GM12878 (cell line): ENCODE measurements at regions not wholly inside any gene's neighbourhood (a gene's known extent, or its start where the extent isn't known, plus 50 kb on each side); places are given as distances from the start of the nearest gene placed in this dataset.

ENCODE experiments used
- ATAC-seq: fragments of 200-7000 bp; cut with Tn5 transposase; 3 replicates; pipeline ENCODE4 v1.9.1; 2020; ENCODE audit warnings: mild to moderate bottlenecking, moderate library complexity
- BruUV-seq: library from RNA; stranded (reverse); fragments of 400-500 nt; replicated peaks from 2 replicates; lab custom pipeline; 2021; lab: Mats Ljungman, UMichigan
- CTCF ChIA-PET: fragments of 300-600 bp; sonication (Branson Sonifier 250); formaldehyde crosslinking; extraction: SDS; loops from one replicate; lab custom pipeline; 2021; ENCODE audit warnings: inconsistent platforms; lab: Yijun Ruan, JAX
- POLR2A ChIA-PET: fragments of 350-600 bp; formaldehyde crosslinking; extraction: SDS; loops from one replicate; lab custom pipeline; 2021; ENCODE audit warnings: inconsistent platforms; lab: Charles Lee
- RAD21 ChIA-PET: fragments of 300-600 bp; sonication (Branson Sonifier 250); formaldehyde crosslinking; loops from one replicate; lab custom pipeline; 2023; ENCODE audit warnings: antibody characterized with exemption; ENCODE audit not compliant: unreplicated experiment; lab: Charles Lee
- SMC1A ChIA-PET: fragments of 300-600 bp; sonication (Branson Sonifier 250); formaldehyde crosslinking; loops from one replicate; lab custom pipeline; 2023; ENCODE audit not compliant: unreplicated experiment, uncharacterized antibody; lab: Charles Lee
- DNase-seq: peaks from one replicate; pipeline ENCODE4 v3.0.0-alpha.2; 2011; ENCODE audit warnings: low read depth, low spot score
- FAIRE-seq: peaks from 3 replicates; lab custom pipeline; 2011; peaks lifted over from hg19 to GRCh38; lab: Jason Lieb, UNC
- H2AFZ ChIP-seq: 2 replicates; pipeline ENCODE4 v1.6.0; 2011; ENCODE audit warnings: low read depth, low read length, control low read depth; ENCODE audit not compliant: control insufficient read depth
- H3K27ac ChIP-seq: 2 replicates; pipeline ENCODE4 v1.5.1; 2011; ENCODE audit warnings: control low read depth; ENCODE audit not compliant: control insufficient read depth, insufficient read depth
- H3K27me3 ChIP-seq, 2 experiments: replicated peaks in 1 of 2; 2 replicates each; pipeline versions ENCODE4 v1.6.0 to v1.6.1; 2011; ENCODE audit warnings: low read length in 1 of 2; ENCODE audit not compliant: control insufficient read depth in 2 of 2, insufficient read depth in 2 of 2
- H3K36me3 ChIP-seq, 2 experiments: 2 replicates each; pipeline ENCODE4 v1.5.1; 2011; ENCODE audit warnings: low read length in 1 of 2; ENCODE audit not compliant: control insufficient read depth in 2 of 2, insufficient read depth in 2 of 2
- H3K4me1 ChIP-seq: 2 replicates; pipeline ENCODE4 v1.6.1; 2011; ENCODE audit warnings: mild to moderate bottlenecking, low read length, moderate library complexity, mixed read lengths; ENCODE audit not compliant: control insufficient read depth, insufficient read depth
- H3K4me2 ChIP-seq: 2 replicates; pipeline ENCODE4 v1.6.0; 2011; ENCODE audit warnings: control low read depth; ENCODE audit not compliant: control insufficient read depth, insufficient read depth
- H3K4me3 ChIP-seq: fragments of 200-600 bp; sonication (generic); 2 replicates; pipeline ENCODE4 v1.5.1; 2016
- H3K79me2 ChIP-seq: 2 replicates; pipeline ENCODE4 v1.6.0; 2011; ENCODE audit warnings: low read length; ENCODE audit not compliant: control insufficient read depth, insufficient read depth
- H3K9ac ChIP-seq: 2 replicates; pipeline ENCODE4 v1.8.0; 2011; ENCODE audit warnings: low read length, control low read depth, mixed read lengths; ENCODE audit not compliant: control insufficient read depth, insufficient read depth
- H3K9me3 ChIP-seq: replicated peaks from 3 replicates; pipeline ENCODE4 v1.5.1; 2011; ENCODE audit warnings: mild to moderate bottlenecking, low read length; ENCODE audit not compliant: control insufficient read depth, insufficient read depth
- H4K20me1 ChIP-seq: 2 replicates; pipeline ENCODE4 v1.6.0; 2011; ENCODE audit not compliant: control insufficient read depth, insufficient read depth
- BHLHE40 ChIP-seq, 2 experiments: fragments of 450-650 bp in 1 of 2; IDR thresholded peaks; 2 replicates each; pipeline ENCODE4 v1.6.1; 2011 to 2017; ENCODE audit warnings: low read depth in 2 of 2, borderline replicate concordance in 1 of 2, improper control_type of control experiment in 1 of 2, low read length in 1 of 2, mild to moderate bottlenecking in 1 of 2
- E2F8 ChIP-seq: fragments of 450-650 bp; IDR thresholded peaks from 2 replicates; pipeline ENCODE4 v1.6.1; 2018; ENCODE audit warnings: mild to moderate bottlenecking, low read depth, moderate library complexity; ENCODE audit not compliant: partially characterized antibody
- EZH2 ChIP-seq: IDR thresholded peaks from 2 replicates; pipeline ENCODE4 v1.6.1; 2012; ENCODE audit warnings: low read depth, mild to moderate bottlenecking, control low read depth, inconsistent platforms, low read length, borderline replicate concordance; ENCODE audit not compliant: control insufficient read depth
- KLF5 ChIP-seq: fragments of 450-650 bp; IDR thresholded peaks from 2 replicates; pipeline ENCODE4 v1.6.1; 2014; ENCODE audit warnings: mild to moderate bottlenecking; ENCODE audit not compliant: partially characterized antibody
- SREBF2 ChIP-seq: IDR thresholded peaks from 2 replicates; pipeline ENCODE4 v1.6.1; 2012; ENCODE audit warnings: mild to moderate bottlenecking, low read length
- ZNF207 ChIP-seq: fragments of 450-650 bp; IDR thresholded peaks from 2 replicates; pipeline ENCODE4 v1.6.1; 2014; ENCODE audit warnings: antibody characterized with exemption, mild to moderate bottlenecking, borderline replicate concordance
- WGBS: methylation state at CpG from one replicate; pipeline ENCODE4 v1.1.6; 2016; ENCODE audit warnings: low lambda C conversion rate; ENCODE audit not compliant: insufficient replicate concordance, insufficient coverage; ENCODE audit errors: missing lambda C conversion rate; 5-methylcytosine and 5-hydroxymethylcytosine counted together
- in situ Hi-C: fragments of 300-500 bp; cut with MboI; formaldehyde crosslinking; loops from 9 replicates; pipeline ENCODE4 v1.14.3; 2018; ENCODE audit warnings: mixed read lengths
- intact Hi-C: fragments of 100-400 bp; cut with micrococcal nuclease; formaldehyde crosslinking; loops from one replicate; pipeline ENCODE4 v1.14.2; 2022; ENCODE audit not compliant: unreplicated experiment

DNA sequence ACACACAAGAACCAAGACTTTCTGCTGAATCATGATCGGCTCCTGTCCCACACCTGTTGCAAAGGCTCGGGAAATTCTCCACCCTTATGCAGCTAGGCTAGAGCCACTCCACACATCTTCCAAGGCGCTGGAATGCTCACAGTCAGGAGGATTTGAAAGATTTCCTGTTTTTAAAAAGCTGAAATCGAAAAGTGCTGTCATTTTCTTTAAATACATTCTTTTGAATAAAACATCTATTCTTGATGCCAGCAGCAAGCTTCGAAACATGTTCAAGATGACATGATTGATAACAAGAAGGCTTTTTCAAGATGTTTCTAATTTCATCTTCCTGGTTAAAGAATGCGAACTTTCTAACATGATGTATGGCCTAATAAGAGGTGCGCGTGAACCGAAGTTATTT, 219.7 kb upstream of the CDH5 start (continued):
- no peak for TF ChIP-seq EZH2

DNA sequence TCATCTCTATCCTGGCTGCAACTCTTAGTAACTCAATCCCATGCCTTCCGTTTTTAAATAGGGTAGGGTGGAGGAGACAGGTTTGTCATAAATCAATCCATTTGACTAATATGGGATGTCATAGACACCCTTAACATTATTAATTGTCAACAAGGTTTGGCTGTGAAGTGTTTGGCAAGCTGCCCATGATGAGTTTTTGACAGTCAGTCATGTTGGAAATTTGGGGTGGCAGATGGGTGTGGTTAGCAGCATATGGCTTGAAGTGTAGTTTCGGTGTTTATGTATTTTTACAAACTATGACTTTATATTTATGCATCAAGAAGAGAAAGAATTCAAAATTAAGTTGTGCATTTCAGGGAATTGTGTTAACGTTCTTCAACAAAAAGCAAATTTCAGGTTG, 221.8 kb upstream of the CDH5 start:
- DNase-seq (no peak), FAIRE-seq (no peak)
- no peaks in the 10 kb centered on the region for H4K20me1 ChIP-seq
- no peak overlapping the region for H3K9ac ChIP-seq
- H2AFZ ChIP-seq = no peak overlapping the region
- 31% methylated on average over 3 of the region's 3 CpGs for WGBS
- no TSS peak for BruUV-seq
- no peak overlapping the region for H3K4me3 ChIP-seq
- no peak overlapping the region for H3K27ac ChIP-seq
- H3K4me2 ChIP-seq = no peak overlapping the region
- TF ChIP-seq KLF5 (no peak), E2F8 (no peak), SREBF2 (no peak), ZNF207 (no peak), BHLHE40 (IDR thresholded peaks at IDR 0.05; ENCODE audit: borderline replicate concordance in 1 of 2, low read depth in 2 of 2, low read length in 1 of 2) (no peak)
- TF ChIP-seq, all 136 proteins: peak for 0
- Histone ChIP-seq H3K4me1 (no peaks in the 10 kb centered on the region), H3K9me3 (no peaks in the 10 kb centered on the region), H3K36me3 (no peaks in the 10 kb centered on the region), H3K79me2 (no peaks in the 10 kb centered on the region), H3K27me3 (peaks cover 0 to 3% of the 10 kb centered on the region in 2 experiments; a peak in 2 of 4 replicates)
- in situ Hi-C loops = no loop called here
- ChIA-PET CTCF (interaction anchor here (0.6 kb wide), 1 partner anchor 8 kb away, joined by 3 read pairs; no protein-coding TSS in a partner anchor), RAD21 (no interaction called here), SMC1A (no interaction called here), POLR2A (no interaction called here)
- ATAC-seq = no peak
- intact Hi-C loops = no loop called here
